Thyroid gland (tissue), 4 donors: ENCODE measurements at regions not wholly inside any gene's neighbourhood (a gene's known extent, or its start where the extent isn't known, plus 50 kb on each side); places are given as distances from the start of the nearest gene placed in this dataset.

Source experiments
- POLR2A ChIP-seq, 2 donors: fragments of 450-650 bp; IDR thresholded peaks; one replicate each; pipeline ENCODE4 v1.6.1; 2017; ENCODE audit warnings: antibody characterized with exemption in 2 of 2, mild to moderate bottlenecking in 2 of 2, moderate library complexity in 1 of 2
- TF ChIP-seq, protein P1 (sequence below), 6 experiments: fragments of 200-600 bp in 3 of 6; fragments of 450-650 bp in 3 of 6; sonication (generic) in 3 of 6; IDR thresholded peaks; one replicate each; pipeline ENCODE4 v1.5.1; 2016 to 2019; ENCODE audit warnings: antibody characterized with exemption in 6 of 6, mild to moderate bottlenecking in 2 of 6, inconsistent platforms in 1 of 6, moderate library complexity in 1 of 6

DNA sequence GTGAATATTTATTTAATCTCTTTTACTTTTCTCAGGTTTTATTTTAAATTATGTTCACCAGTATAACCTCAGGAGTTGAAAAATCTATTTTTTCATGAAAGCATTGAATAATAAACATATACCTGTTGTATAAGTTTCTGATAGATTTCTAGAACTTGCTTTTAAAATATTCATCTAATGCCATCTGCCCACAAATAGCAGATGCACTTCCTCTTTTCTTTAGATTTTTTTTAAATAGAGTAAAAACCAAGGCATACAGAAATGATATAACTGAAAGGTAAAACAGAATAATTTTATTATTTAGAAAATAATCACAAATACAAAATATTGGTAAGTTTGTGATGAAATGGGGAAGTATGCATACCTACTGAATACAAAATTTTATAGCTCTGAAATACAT, 130.7 kb upstream of the PRMT6 start:
- TF ChIP-seq, protein P1, sequence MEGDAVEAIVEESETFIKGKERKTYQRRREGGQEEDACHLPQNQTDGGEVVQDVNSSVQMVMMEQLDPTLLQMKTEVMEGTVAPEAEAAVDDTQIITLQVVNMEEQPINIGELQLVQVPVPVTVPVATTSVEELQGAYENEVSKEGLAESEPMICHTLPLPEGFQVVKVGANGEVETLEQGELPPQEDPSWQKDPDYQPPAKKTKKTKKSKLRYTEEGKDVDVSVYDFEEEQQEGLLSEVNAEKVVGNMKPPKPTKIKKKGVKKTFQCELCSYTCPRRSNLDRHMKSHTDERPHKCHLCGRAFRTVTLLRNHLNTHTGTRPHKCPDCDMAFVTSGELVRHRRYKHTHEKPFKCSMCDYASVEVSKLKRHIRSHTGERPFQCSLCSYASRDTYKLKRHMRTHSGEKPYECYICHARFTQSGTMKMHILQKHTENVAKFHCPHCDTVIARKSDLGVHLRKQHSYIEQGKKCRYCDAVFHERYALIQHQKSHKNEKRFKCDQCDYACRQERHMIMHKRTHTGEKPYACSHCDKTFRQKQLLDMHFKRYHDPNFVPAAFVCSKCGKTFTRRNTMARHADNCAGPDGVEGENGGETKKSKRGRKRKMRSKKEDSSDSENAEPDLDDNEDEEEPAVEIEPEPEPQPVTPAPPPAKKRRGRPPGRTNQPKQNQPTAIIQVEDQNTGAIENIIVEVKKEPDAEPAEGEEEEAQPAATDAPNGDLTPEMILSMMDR (IDR thresholded peaks at IDR 0.05): no peak
- TF ChIP-seq POLR2A (IDR thresholded peaks at IDR 0.05): no peak
